ENCODE measurements at regions not wholly inside any gene's neighbourhood (a gene's known extent, or its start where the extent isn't known, plus 50 kb on each side); places are given as distances from the start of the nearest gene placed in this dataset.

- TF ChIP-seq CTCF (IDR thresholded peaks at IDR 0.05) = peak; percentile 87 to 94 (median 90)
- TF ChIP-seq POLR2AphosphoS5 (IDR thresholded peaks at IDR 0.05) = no peak
Measured at GRCh38 chr11:122215244-122215992, 99.4 kb upstream of the BLID start.
